ENCODE measurements at regions not wholly inside any gene's neighbourhood (a gene's known extent, or its start where the extent isn't known, plus 50 kb on each side); places are given as distances from the start of the nearest gene placed in this dataset.

GRCh38 chr3:30384546-30385072 is 221.8 kb upstream of the TGFBR2 start:
- TF ChIP-seq CTCF (optimal IDR thresholded peaks at IDR 0.05 in 1 of 3, IDR thresholded peaks at IDR 0.05 in 1 of 3, conservative IDR thresholded peaks at IDR 0.05 in 1 of 3; ENCODE audit: extremely low read depth in 1 of 3, insufficient read depth in 2 of 3, low read length in 3 of 3): no peak
- no peak for TF ChIP-seq EZH2 (IDR thresholded peaks at IDR 0.05; ENCODE audit: low read length)
